ENCODE measurements at regions not wholly inside any gene's neighbourhood (a gene's known extent, or its start where the extent isn't known, plus 50 kb on each side); places are given as distances from the start of the nearest gene placed in this dataset.
A peak's percentile ranks its signal among the peaks of the same experiment; 100 is the strongest.

DNA sequence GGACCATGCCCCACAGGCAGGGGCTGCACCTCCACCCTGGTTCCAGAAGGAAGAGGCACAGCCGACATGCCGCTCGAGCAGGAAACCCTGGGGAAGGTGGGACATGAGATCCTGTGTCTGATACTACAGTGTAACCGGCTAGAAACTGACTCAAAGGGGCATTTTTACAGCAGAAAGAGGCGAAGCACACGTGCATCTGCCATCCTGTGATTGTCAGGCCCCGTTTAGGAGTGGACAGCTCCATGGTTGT is 62.7 kb downstream of the SIK1 start:
- no peak for DNase-seq (ENCODE audit: low spot score)

DNA sequence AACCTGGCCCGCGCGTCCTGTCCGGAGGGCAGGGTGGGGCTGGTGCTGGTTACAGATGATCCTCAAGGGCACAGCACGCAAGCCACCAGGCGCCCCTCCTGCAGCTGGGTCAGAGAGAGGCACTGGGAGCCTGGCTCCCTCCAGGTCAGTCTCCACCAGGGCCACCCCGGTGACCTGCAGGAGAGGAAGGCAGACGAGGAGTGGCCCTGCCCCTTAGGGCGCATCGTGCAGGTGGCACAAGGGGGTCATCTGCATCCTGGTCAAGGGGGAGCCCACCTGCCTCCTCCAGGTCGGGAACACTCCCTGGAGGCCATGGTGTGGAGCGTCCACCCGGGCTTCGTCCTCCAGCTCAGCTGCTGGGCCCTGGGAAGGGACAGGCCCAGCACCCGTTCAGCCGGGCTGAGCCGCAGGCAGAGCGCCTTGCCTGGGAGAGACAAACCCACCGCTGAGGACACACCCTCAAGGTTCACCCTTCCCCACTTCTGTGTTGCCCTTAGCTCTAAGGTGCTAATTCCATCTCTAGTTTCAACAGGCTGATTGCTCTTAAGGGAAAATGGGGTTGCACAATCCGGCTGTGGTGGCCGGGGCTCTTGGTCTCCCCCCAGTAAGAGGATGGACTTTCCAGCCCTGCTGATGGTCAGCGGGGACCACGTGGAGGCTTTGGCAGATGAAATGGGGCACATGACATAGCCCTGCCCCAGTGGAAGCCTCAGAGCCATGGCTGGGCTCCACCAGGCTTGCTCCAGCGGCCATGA is 63.2 kb downstream of the SIK1 start:
- DNase-seq (ENCODE audit: low spot score) = no peak

DNA sequence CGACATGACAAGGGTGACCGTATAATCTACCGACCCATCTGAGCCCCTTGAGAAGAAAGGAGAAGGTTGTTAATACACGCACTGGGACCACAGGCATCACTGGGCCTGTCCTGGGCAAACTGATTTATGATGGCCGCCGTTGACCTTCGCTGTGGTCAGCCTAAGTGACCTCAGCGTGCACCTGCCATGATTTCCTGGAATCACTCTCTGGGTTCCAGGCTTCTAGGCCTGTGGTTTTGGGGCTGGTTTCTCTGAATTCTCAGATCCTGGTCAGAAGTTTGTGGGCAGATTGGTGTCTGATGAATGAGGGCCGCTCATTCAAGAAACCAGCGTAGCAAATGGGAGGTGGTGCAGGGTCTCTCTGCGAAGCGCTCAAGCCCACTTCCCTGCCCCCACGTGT is 64.0 kb downstream of the SIK1 start:
- peak; percentile 39 for DNase-seq (ENCODE audit: low spot score)

DNA sequence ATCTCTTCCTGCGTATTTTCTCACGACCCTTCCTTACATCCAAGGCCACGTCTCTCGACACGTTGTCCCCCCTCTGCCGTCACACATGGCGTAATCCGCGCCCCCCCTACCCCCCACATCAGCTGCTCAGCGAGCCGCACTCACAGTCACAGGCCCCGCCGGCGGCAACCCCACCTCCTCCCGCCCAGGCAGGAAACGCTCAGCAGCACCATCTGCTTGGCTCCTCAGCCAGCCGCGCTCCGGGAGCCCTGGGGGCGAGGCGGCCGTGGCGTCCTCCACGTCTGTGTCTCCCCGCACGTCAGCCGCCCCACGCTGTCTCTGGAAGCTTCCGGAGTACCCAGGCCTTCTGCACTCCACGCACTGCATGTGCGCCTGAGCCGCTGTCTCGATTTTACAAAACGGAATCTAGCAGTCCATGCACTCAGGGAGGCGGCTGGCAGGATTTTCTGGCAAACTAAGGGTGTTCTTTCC is 64.6 kb downstream of the SIK1 start:
- DNase-seq (ENCODE audit: low spot score) = peak; percentile 45

DNA sequence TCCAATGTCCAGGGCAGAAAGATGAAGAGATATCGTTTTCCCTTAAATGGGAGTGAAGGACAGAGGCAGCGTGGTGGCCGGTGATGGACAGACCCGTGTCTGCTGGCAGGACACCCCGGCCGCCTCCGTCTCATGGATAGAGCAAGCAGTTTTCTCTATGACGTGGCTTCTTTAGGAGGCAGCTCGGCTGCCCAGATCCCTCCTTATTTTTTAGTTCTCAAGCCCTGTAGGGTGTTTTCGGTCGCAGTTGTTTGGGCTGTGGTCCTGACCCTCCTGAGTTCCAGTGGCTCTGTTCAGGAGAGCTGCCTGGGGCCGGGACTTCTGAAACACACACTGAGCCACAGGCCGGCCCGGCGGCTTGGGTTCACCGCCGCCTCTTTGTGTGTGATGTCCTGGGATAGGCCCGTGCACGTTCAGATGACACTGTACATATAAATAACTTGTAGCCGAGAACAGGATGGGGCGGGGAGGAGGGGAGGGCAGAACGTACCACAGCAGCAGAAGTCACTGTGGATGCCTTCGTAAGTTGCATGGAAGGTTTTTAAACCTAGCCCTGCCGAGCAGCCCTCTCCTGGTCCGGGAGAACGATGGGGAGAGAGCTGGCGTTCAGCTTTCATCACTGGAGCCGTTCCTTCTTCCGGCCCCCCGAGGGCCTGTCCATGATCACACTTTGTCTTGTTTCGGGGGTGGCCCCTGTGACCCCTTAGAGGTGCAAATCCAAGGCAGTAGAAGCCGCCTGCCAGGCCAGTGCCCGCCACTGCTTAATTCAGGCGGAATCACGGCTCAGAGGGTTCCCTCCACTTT is 65.2 kb downstream of the SIK1 start:
- DNase-seq (ENCODE audit: low spot score) = no peak

DNA sequence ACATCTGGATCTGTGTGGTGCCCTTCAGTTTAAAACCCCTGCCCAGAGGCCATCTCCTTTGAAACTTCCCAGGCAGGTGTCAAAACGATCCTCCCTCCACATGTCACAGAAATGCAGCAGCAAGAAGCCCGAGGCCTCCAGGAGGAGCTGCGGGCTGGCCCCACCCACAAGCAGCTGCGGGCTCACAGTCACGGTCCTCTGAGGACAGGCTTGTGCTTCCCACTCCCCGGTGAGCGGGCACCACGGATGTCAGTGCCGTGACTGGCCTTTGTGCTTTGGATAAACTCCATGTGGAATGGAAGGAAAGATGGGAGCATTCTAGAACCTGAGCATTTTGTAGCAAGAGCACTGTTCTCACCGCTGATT is 65.8 kb downstream of the SIK1 start:
- no peak for DNase-seq (ENCODE audit: low spot score)

DNA sequence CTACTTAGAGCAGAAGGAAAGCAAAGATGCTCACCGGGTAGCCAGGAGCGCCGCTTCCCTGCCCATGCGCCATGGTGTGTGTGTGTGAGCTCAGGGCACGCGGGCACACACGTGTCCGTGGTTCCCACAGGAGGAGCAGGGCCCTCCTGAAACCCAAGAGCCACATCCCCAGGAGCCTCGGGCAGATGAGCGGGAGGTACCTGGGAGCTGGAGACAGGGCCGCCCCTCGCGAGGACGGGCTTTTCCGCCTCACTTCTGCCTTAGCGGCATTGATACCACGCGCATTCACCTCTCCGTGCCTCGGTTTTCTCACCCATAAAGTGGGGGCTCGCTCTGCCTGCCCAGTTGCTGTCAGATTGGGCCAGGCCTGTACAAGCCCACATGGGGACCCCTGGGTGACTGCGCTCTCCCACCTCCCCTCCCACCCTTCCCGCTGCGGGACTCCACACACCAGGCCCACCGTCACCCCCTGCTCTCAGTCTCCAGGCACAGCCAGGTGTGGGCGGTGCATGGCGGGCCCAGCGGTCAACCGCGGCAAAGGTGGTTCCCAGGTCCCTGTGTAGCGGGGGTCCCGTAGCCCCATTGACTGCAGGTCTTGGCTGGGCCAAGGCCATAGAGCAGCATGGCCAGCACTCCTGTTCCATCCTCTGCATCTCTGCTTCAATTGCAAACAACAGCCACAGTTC is 66.3 kb downstream of the SIK1 start:
- DNase-seq (ENCODE audit: low spot score) = no peak

DNA sequence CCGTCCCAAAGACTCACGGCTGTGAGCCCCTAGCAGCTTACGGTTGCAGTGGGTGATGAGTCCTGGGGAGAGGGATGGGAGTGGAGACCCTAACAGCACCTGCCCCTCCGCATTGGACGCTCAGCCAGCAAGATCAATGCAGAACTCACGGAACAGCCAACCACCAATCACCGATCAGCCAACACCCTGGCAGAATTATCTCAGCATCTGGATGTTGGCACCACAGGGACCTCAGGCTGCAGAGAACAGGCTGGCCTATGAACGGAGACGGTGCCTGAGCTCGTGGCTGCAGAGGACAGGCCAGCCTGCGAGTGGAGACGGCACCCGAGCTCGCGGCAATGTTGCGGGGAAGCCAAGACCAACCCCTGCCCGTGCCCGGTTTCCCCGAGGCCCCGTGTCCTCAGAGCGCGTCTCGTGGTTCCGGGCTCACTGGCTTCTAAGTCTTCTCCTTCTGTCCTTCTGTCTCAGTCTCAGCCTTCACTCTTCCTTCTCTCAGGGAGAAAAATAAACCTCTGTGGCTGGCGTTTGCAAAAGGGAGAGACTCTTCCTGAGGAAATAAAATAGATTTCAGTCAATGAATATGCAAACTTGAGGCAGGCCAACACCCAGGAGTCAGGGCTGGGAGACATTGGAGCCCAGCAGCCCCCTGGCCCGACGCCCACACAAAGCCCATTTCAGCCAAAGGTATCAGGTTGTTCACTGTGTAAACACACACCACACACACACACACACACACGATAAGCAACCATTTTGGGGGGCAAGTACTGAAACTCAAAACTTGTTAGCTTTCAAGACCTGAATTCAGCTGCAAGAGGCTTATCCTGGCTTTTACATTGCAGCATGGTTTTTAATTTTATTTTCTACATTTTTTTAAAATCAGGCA is 67.8 kb downstream of the SIK1 start:
- DNase-seq (ENCODE audit: low spot score) = no peak

DNA sequence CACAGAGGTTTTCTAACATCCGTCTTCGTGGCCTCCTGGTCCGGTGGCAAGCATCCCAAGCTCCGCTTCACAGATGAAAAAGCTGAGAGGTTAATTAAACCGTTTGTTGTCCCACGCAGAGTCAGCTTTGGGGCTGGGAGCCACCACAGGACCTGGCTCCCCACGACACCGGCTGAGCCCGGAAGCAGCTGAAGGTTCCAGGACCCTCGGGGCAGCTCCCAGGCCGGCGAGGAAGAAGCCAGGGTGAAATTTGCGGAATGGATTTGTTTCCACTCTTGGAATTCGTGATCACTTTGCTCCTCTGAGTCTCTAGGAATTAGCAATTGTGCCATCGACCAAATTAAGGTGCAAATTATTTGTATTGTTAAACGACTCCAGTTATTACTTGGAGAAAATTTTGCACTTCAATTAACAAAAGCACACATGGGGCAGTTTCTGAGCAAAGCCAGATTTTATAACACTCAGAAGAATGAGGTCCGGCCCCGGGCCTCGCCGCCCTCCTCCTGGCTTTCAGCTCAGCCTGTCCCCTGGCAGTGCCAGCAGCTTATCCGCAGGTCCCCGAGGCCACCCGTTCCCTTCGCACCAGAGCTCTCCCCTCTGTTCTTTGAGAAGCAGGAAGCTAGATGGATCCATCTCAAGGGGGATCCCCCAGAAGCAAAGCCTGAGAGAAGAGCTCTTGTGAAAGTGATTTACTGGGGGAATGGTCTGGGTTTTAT is 69.1 kb downstream of the SIK1 start:
- DNase-seq (ENCODE audit: low spot score) = no peak

DNA sequence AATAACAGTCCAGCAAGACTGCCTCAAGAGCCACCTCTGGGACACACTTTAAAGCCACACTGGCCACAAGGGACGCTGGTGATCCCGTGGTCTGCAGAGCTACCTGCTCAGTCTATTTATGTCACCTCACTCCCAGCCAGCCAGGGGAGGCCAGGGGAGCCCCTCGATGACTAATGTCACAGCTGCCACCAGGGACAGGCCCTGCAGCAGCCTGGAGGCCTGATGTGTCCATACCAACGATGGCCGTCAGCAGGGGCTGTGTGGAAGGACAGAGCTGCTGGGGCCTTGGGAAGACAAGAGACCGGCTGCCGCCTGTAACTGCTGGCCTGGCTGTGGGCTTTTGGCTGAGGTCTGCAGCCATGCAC is 71.0 kb downstream of the SIK1 start:
- DNase-seq (ENCODE audit: low spot score) = no peak

DNA sequence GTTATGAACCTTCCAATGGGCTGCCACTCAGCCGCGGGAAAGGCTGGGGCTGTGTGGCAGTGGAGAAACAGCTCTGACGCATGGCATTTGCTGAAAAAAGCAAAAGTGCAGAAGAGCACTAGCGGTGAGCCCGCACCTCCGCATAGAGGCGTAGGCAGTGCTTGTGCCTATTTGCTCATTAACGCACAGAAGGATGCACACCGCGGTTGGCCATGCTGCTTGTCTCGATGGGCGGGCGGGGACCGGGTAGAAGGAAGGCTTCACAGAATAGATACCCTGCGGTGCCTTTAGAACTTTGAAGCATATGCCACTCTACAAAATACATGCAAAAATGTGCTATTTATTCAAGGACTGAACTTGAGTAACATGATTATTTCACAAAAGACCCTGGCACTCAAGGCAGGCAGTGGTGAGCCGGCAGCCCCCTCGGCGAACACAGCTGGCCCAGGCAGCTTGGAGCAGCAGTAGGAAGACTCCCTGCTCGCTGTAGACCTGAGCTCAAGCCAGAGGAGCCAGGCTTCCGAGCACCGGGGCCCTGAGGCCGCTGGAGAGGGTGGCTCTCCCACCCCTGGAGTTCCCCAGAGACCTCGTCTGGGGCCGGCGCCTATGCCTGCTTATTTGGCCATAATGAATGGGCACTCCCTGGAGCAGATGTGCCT is 71.5 kb downstream of the SIK1 start:
- DNase-seq (ENCODE audit: low spot score) = no peak

DNA sequence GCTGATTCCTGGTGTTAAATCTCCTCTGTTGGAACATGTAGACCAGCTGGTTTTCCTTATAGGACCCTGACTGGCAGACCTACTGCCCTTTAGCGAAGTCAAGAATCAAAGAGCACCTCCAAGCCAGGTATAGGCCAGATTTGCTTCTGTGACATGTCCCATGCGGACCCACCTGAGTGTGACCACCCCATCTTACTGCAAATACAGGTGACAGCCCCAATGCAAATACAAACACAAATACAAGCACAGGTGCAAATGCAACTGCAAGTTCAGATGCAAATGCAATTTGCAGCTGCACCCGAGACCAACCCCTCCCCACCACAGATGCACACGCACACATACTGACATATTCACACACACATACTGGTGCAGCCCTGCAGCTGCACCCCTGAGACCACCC is 72.3 kb downstream of the SIK1 start:
- no peak for DNase-seq (ENCODE audit: low spot score)

DNA sequence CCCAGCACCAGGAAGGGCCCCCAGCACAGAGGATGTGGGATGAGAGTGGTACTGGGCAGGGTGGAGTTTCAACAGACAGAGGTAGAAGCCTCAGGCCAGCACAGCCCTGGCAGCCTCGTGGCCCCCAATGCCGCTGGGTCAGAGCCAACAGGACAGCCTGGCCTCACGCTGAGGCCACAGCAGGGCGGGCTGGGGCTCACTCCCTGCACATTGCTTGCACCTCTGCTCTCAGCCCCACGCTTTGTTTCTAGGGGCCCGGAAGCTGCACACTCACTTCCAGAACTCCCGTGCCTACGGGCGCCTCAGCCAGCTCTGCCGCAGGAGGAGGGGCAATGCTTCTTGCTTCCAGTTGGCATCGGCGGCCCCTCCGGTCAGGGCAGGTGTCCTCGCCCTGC is 72.9 kb downstream of the SIK1 start:
- DNase-seq (ENCODE audit: low spot score) = no peak

DNA sequence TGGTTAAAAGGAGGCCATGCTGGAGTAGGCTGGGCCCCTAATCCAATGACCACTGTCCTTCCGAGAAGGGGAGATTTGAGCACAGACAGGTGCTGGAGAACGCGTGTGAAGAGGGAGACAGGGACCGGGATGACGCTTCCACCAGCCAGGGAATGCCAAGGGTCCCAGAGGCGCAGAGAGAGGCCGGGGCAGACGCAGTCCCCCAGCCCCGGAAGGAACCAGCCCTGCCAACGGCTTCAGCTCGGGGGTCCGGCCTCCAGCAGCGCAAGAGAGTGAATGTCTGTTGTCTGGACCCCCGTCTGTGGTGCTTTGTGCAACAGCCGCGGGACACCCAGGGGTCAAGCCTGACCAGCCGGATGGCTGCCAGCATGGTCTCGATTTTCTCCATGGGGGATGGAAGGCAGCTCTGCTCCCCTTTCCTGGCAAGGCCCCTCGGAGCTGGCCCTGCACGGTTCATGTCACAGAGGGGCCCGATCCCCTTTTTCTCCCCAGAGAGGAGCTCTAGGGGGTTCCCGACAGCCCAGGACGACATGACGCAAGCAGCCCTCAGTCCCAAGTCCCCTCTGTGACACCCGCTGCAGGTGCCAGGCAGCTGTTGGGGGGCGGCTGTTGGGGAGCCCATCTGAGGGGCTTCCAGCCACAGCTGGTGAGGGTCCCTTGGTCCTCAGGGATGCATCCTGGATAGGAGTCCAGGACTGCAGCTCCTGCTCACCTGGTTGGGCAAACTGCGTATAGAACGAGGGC is 73.5 kb downstream of the SIK1 start:
- DNase-seq (ENCODE audit: low spot score) = no peak

DNA sequence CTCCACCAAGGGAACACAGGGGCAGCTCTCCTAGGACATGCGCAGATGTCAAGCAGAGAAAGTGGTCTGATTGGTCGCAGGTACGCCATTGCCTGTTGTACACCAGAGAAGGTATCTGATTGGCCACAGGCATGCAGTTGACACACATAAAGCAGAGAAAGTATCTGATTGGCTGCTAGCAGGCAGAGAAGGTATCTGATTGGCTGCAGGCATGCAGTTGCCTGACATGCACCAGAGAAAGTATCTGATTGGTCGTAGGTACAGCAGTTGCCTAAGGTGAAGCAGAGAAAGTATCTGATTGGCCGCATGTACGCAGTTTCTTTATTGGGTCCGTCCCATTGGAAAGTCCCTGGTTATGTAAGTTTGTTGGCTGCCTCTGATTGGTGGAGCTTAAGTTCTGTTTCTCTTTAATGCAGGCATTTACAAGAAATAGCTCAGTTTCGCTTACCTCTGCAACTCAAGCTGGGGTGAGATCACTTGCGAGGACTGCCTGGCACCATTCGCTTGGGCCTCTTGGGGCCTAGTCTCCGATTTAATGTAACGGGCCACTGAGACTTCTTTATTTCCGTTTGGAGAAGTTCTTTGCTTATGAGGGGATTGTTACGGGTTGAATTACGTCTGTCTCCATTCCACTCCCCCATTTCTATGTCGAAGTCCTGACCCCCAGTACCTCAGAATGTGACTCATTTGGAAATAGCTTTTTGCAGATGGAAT is 74.2 kb downstream of the SIK1 start:
- peak; percentile 44 for DNase-seq (ENCODE audit: low spot score)

DNA sequence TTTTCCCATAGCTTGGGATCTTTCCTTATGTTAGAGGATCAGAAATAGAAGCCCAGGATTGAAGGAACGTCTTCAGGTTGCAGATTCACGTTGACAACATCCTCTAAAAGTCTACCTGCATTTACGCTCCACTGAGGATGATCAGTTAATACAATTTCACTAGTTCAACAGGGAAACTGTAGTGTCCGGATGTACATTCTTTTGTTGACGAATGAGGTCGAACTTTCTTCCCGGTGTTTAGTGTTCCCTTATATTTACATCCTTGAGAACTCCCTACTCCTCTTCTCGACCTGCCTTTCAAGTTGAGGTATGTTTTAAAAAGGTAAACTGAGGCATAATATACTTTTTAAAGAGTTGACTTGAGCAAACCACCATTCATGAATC is 74.8 kb downstream of the SIK1 start:
- DNase-seq (ENCODE audit: low spot score) = no peak

DNA sequence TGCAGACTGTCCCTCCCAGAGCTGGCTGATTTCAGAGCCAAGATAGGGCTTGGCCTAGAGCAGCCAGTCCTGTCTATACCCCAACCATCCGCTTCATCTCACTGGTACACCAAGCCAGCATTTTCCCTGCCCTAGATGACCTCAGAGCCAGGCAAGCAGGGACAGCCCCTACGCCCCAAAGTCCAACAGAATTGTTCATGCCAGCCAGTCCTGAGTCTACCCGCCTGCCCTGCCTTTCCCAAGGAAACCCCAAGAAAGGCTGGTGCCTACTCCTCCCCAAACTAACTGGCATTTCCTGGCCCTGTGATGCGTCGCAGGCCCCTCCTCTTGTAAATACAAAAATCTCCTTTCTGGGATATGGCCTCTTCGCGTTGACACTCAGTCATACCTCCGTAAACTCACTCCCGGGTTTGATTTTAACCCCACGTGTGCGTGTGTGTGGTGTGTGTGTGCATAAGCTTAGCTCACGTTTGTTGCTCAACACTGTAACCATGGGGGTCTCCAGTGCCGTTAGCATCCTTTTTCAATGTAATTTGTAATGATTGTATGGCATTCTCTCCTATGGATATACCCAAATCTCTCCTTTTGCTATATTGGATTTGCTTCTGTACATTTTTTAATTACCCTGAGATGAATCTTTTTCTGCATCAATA is 75.3 kb downstream of the SIK1 start:
- no peak for DNase-seq (ENCODE audit: low spot score)

DNA sequence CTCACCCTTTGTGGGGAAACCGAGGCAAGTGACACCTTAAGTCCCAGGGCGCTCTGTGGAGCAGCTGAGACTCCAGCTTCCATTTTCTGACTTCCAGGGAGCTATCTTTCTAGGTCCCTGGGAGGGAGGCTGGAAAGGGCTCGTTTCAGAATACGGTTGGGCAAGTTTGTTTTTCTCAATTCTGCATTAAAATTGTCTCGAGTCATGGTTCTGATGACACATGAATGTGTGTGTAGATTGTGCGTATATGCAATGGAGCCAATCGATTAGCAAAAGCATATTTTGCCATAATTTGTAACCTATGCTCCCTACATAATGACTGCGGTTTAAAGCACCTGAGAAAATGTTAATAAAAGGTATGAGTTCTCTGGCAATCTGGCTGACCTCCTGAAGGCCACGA is 77.3 kb downstream of the SIK1 start:
- DNase-seq (ENCODE audit: low spot score) = no peak

DNA sequence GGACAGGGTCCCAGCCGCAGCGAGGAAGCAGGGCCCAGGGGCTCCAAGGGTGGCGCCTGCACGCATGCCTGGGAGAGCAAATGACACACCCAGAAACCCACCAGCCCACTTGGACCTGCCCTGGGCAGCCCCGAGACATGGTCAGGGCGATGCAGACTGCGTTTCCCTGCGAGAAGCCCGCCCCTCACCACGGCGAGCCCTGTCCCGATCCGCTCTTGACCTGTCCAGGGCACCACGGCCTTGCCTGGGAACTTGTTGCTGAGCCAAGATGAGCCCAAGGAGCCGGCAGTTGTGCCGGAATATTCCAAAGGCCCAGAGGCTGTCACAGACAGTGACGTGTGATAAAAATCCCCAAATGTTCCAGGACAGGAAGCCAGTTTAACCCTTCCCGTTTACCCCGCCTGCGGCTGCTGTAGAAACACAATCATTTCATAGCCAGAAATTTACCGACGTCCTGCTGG is 78.1 kb downstream of the SIK1 start:
- no peak for DNase-seq (ENCODE audit: low spot score)

Data from activated CD4-positive, alpha-beta T cell treated with anti-CD3 and anti-CD28 coated beads, Interleukin-2, Interleukin-4, amounts not matched to agents 100 ng/mL and 50 ng/mL, durations not matched to agents 16 hours and 8 hours (primary cell).